Panc1 (cell line): ENCODE measurements at regions not wholly inside any gene's neighbourhood (a gene's known extent, or its start where the extent isn't known, plus 50 kb on each side); places are given as distances from the start of the nearest gene placed in this dataset.

Experiments used
- POLR2AphosphoS5 ChIP-seq: IDR thresholded peaks from 2 replicates; pipeline ENCODE4 v1.6.1; 2012; ENCODE audit warnings: mild to moderate bottlenecking, low read depth, low read length, moderate library complexity
- TCF7L2 ChIP-seq: IDR thresholded peaks from 2 replicates; pipeline ENCODE4 v1.6.1; 2011; ENCODE audit warnings: mild to moderate bottlenecking, low read depth, low read length, inconsistent platforms
- TF ChIP-seq, protein P1 (sequence below): fragments of 450-650 bp; IDR thresholded peaks from 2 replicates; pipeline ENCODE4 v1.5.1; 2017; ENCODE audit warnings: mild to moderate bottlenecking
- TF ChIP-seq, protein P2 (sequence below), 2 experiments: IDR thresholded peaks; 2 replicates each; pipeline ENCODE4 v1.6.1; 2011 to 2012; ENCODE audit warnings: low read depth in 2 of 2, control low read depth in 1 of 2, low read length in 1 of 2, mild to moderate bottlenecking in 1 of 2, moderate library complexity in 1 of 2; ENCODE audit not compliant: insufficient read depth in 1 of 2

DNA sequence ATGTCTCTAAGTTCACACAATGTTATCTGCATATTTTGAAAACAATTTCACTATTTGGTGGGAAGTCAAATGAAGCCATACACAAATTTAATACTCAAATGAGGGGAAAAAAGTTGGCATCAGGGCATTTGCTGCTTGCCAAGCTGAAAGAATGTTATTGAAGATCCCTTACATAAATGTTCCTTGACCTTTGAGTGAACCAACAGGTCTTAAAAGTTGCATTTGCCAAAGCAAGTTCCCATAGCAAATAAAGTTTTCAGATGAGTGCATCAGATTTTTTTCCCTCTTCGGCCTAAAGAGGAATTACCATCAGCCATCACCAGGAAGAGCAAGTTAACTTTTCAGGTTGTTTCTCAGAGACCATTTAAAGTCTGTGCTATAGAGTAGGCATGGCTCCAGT, 115.9 kb downstream of the COX18 start:
- TF ChIP-seq POLR2AphosphoS5 (no peak), TCF7L2 (no peak)
- TF ChIP-seq, protein P1, sequence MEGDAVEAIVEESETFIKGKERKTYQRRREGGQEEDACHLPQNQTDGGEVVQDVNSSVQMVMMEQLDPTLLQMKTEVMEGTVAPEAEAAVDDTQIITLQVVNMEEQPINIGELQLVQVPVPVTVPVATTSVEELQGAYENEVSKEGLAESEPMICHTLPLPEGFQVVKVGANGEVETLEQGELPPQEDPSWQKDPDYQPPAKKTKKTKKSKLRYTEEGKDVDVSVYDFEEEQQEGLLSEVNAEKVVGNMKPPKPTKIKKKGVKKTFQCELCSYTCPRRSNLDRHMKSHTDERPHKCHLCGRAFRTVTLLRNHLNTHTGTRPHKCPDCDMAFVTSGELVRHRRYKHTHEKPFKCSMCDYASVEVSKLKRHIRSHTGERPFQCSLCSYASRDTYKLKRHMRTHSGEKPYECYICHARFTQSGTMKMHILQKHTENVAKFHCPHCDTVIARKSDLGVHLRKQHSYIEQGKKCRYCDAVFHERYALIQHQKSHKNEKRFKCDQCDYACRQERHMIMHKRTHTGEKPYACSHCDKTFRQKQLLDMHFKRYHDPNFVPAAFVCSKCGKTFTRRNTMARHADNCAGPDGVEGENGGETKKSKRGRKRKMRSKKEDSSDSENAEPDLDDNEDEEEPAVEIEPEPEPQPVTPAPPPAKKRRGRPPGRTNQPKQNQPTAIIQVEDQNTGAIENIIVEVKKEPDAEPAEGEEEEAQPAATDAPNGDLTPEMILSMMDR, result no peak
- TF ChIP-seq, protein P2, sequence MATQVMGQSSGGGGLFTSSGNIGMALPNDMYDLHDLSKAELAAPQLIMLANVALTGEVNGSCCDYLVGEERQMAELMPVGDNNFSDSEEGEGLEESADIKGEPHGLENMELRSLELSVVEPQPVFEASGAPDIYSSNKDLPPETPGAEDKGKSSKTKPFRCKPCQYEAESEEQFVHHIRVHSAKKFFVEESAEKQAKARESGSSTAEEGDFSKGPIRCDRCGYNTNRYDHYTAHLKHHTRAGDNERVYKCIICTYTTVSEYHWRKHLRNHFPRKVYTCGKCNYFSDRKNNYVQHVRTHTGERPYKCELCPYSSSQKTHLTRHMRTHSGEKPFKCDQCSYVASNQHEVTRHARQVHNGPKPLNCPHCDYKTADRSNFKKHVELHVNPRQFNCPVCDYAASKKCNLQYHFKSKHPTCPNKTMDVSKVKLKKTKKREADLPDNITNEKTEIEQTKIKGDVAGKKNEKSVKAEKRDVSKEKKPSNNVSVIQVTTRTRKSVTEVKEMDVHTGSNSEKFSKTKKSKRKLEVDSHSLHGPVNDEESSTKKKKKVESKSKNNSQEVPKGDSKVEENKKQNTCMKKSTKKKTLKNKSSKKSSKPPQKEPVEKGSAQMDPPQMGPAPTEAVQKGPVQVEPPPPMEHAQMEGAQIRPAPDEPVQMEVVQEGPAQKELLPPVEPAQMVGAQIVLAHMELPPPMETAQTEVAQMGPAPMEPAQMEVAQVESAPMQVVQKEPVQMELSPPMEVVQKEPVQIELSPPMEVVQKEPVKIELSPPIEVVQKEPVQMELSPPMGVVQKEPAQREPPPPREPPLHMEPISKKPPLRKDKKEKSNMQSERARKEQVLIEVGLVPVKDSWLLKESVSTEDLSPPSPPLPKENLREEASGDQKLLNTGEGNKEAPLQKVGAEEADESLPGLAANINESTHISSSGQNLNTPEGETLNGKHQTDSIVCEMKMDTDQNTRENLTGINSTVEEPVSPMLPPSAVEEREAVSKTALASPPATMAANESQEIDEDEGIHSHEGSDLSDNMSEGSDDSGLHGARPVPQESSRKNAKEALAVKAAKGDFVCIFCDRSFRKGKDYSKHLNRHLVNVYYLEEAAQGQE (IDR thresholded peaks at IDR 0.05; ENCODE audit: insufficient read depth in 1 of 2, low read depth in 2 of 2, low read length in 1 of 2), result no peak
